ENCODE measurements at regions not wholly inside any gene's neighbourhood (a gene's known extent, or its start where the extent isn't known, plus 50 kb on each side); places are given as distances from the start of the nearest gene placed in this dataset.
"Not testable (repeated sequence)": the region's sequence is repeated elsewhere in the genome, so short reads cannot be mapped to it uniquely, and the experiment has no call there.

DNA sequence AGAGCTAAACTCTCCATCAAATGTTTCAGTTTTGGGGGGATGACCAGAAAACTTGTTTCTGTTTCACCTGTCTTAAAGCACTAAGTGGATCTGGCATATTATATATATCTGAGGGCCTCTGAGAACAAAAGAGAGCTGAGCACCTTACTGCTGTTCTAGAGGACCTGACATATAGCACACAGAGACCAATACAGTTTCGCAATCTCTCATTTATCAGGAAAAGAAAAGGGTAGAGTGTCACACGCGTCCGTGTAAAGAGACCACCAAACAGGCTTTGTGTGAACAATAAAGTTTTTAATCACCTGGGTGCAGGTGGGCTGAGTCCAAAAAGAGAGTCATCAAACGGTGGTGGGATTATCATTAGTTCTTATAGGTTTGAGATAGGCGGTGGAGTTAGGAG is 434.5 kb upstream of the KCND2 start:
- H3K4me3 ChIP-seq (ENCODE audit: low read length) = no peak overlapping the region
- TF ChIP-seq, protein P1, sequence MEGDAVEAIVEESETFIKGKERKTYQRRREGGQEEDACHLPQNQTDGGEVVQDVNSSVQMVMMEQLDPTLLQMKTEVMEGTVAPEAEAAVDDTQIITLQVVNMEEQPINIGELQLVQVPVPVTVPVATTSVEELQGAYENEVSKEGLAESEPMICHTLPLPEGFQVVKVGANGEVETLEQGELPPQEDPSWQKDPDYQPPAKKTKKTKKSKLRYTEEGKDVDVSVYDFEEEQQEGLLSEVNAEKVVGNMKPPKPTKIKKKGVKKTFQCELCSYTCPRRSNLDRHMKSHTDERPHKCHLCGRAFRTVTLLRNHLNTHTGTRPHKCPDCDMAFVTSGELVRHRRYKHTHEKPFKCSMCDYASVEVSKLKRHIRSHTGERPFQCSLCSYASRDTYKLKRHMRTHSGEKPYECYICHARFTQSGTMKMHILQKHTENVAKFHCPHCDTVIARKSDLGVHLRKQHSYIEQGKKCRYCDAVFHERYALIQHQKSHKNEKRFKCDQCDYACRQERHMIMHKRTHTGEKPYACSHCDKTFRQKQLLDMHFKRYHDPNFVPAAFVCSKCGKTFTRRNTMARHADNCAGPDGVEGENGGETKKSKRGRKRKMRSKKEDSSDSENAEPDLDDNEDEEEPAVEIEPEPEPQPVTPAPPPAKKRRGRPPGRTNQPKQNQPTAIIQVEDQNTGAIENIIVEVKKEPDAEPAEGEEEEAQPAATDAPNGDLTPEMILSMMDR (conservative IDR thresholded peaks at IDR 0.05; ENCODE audit: low read depth, low read length) = no peak
- no peak for DNase-seq (ENCODE audit: low read depth)

DNA sequence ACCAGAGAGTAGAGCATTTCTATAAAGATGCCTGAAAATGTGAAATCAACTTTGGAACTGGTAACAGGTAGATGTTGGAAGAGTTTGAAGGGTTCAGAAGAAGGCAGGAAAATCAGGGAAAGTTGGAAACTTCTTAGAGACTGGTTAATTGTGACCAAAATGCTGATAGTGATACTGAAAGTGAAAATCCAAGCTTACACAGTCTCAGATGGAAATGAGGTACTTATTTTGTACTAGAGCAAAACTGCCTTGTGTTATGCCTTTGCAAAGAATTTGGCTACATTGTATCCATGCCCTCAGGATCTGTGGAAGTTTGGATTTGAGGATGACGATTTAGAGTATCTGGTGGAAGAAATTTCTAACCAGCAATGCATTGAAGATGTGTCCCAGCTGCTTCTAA is 430.6 kb upstream of the KCND2 start:
- no peak overlapping the region for H3K4me3 ChIP-seq (ENCODE audit: low read length)
- TF ChIP-seq, protein P1 (conservative IDR thresholded peaks at IDR 0.05; ENCODE audit: low read depth, low read length) = no peak
- DNase-seq (ENCODE audit: low read depth) = no peak

DNA sequence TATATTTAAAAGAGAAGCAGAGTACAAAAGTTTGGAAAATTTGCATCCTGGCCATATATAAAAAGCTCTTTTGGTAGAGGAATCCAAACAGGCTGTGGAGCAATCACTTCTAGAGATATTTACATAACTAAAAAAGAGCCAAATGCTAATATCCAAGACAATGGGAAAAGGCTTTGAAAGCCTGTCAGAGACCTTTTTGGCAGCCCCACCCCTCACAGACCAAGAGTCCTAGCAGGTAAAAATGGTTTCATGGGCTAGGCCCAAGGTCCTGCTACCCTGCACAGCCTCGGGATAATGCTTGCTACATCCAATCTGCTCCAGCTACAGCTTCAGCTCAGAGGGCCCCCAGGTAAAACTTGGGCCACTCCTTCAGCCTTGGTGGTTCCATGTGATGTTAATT is 430.2 kb upstream of the KCND2 start:
- DNase-seq (ENCODE audit: low read depth) = no peak
- TF ChIP-seq, protein P1 (conservative IDR thresholded peaks at IDR 0.05; ENCODE audit: low read depth, low read length) = no peak
- no peak overlapping the region for H3K4me3 ChIP-seq (ENCODE audit: low read length)

DNA sequence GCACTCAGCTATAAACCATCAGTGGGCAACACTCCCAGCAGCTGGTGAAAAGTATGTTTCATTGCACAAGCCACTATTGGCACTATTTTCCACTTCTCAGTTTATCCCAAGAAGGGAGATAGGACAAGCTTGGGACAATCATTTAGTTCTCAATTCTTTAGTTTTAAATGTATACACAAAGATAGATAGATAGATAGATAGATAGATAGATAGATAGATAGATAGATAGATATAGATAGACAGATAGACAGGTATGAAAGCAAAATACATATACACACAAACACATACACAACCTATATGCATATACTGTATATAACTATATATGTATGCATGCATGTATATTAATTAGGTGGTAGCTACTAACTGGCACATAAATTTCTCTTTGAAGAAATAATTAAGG is 411.6 kb upstream of the KCND2 start:
- no peak overlapping the region for H3K4me3 ChIP-seq (ENCODE audit: low read length)
- TF ChIP-seq, protein P1 (conservative IDR thresholded peaks at IDR 0.05; ENCODE audit: low read depth, low read length) = no peak
- DNase-seq (ENCODE audit: low read depth) = no peak

DNA sequence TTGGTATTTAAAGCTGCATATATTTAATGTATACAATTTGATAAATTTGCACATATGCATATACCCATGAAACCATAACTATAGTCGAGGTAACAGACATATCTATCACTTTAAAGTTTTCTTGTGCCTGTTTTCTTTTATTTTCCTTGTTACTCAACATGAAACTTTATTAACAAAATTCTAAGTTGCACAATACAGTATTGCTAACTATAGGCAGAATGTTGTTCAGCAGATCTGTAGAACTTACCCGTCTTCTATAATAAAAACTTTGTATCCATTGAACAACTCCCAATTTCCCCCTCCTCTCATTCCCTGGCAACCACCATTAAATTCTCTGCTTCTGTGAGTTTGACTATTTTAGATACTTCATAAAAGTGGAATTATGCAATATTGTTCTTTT is 404.6 kb upstream of the KCND2 start:
- H3K4me3 ChIP-seq (ENCODE audit: low read length) = no peak overlapping the region
- TF ChIP-seq, protein P1 (conservative IDR thresholded peaks at IDR 0.05; ENCODE audit: low read depth, low read length) = no peak
- no peak for DNase-seq (ENCODE audit: low read depth)

DNA sequence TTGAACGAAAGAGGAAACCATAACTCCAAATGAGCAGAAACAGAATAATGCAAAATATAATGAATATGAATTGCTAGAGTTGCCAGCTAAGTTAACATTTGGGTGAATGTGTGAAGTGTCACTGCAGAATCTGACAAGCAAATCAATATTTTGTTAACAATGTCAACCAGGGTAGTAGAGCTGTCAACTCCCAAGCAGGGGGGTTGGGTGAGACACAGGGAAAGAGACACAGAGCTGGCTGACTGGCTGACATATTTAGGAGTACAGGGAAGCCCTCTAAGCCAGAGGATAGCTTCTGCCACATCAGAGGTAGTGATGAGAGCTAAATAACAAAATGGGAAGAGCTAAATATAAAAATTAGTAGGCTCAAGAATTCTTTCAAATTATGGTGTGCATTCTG is 393.1 kb upstream of the KCND2 start:
- H3K4me3 ChIP-seq (ENCODE audit: low read length) = no peak overlapping the region
- DNase-seq (ENCODE audit: low read depth) = no peak
- TF ChIP-seq, protein P1 (conservative IDR thresholded peaks at IDR 0.05; ENCODE audit: low read depth, low read length) = no peak

DNA sequence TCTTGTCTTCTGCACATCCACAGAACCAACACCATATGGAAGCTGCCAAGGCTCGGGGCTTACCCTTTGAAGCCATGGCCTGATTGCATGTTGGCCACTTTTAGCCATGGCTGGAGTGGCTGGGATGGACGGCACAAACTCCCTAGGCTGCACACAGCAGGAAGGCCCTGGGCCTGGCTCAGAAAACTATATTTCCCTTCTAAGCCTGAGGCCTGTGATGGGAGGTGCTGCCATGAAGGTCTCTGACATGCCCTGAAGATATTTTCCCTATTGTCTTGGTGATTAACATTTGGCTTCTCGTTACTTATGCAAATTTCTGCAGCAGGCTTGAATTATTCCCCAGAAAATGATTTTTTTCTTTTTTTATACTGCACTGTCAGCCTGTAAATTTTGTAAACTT is 387.0 kb upstream of the KCND2 start:
- no peak for DNase-seq (ENCODE audit: low read depth)
- TF ChIP-seq, protein P1 (conservative IDR thresholded peaks at IDR 0.05; ENCODE audit: low read depth, low read length) = no peak
- H3K4me3 ChIP-seq (ENCODE audit: low read length) = no peak overlapping the region

DNA sequence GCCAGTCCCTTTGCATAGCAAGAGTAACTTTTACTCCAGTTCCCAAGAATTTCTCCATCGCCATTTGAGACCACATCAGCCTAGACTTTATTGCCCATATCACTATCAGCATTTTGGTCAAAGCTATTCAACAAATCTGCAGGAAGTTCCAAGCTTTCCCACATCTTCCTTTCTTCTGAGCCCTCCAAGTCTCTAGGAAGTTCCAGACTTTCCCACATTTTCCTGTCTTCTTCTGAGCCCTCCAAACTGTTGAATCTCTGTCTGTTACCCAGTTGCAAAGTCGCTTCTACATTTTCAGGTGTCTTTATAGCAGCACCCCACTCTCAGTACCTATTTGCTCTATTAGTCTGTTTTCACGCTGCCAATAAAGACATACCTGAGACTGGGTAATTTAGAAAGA is 386.4 kb upstream of the KCND2 start:
- not testable (repeated sequence) for DNase-seq (ENCODE audit: low read depth); H3K4me3 ChIP-seq (ENCODE audit: low read length)

Data from retinal pigment epithelial cell (primary cell).